Activated T-helper 17 cell treated with anti-CD3 and anti-CD28 coated beads, Interleukin-2, amount 50 U/mL, for 72 hours (primary cell): ENCODE measurements at regions not wholly inside any gene's neighbourhood (a gene's known extent, or its start where the extent isn't known, plus 50 kb on each side); places are given as distances from the start of the nearest gene placed in this dataset.

Experiments
- ATAC-seq: fragments of 150-1000 bp; cut with Tn5 transposase; replicated peaks from 2 replicates; pipeline ENCODE4 v1.10.0; 2021; ENCODE audit warnings: mild to moderate bottlenecking, moderate library complexity
- H3K27ac Mint-ChIP-seq: one replicate; pipeline ENCODE4 v1.8.0; 2022; ENCODE audit warnings: mixed read lengths
- H3K27me3 Mint-ChIP-seq: one replicate; pipeline ENCODE4 v1.8.0; 2022; ENCODE audit warnings: mixed read lengths
- H3K36me3 Mint-ChIP-seq: one replicate; pipeline ENCODE4 v1.8.0; 2022; ENCODE audit warnings: low read depth, mild to moderate bottlenecking, mixed read lengths
- H3K4me1 Mint-ChIP-seq: one replicate; pipeline ENCODE4 v1.8.0; 2022; ENCODE audit warnings: mixed read lengths
- H3K4me3 Mint-ChIP-seq: one replicate; pipeline ENCODE4 v1.8.0; 2022; ENCODE audit warnings: mild to moderate bottlenecking, mixed read lengths
- H3K9me3 Mint-ChIP-seq: one replicate; pipeline ENCODE4 v1.8.0; 2022; ENCODE audit warnings: mixed read lengths

- Mint-ChIP-seq H3K4me3 (no peak overlapping the region), H3K36me3 (no peaks in the 10 kb centered on the region), H3K27ac (peak overlapping the region; percentile 9), H3K27me3 (no peaks in the 10 kb centered on the region), H3K4me1 (peaks cover 21% of the 10 kb centered on the region), H3K9me3 (peaks cover 5% of the 10 kb centered on the region)
- ATAC-seq = no peak
These were observed 137.0 kb downstream of the NRN1 start for GRCh38 chr6:5869676-5870075.

DNA sequence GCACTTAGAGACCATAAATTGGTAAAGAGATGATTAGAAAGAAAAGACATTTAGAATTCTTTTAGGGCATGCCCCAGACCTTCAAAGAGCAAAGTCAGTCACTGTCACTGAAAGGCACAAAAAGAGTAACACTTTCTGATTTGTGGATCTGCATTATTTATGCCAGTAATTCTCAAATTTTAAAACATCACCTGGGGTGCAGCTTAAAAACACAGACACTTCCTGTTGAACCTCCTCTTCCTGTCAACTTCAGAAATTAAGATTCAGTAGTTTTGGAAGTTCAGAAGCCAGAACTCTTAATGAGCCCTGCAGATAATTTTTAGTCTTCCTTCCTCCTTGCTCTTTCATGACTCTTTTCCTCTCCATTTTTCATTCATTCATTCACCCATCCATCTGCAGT, 137.5 kb downstream of the NRN1 start:
- H3K9me3 Mint-ChIP-seq = peaks cover 5% of the 10 kb centered on the region
- H3K4me1 Mint-ChIP-seq = peaks cover 21% of the 10 kb centered on the region
- no peaks in the 10 kb centered on the region for H3K27me3 Mint-ChIP-seq
- peak overlapping the region; percentile 9 for H3K27ac Mint-ChIP-seq
- no peak for ATAC-seq
- H3K4me3 Mint-ChIP-seq = no peak overlapping the region
- H3K36me3 Mint-ChIP-seq = no peaks in the 10 kb centered on the region

GRCh38 chr6:5866547-5867051, 140.1 kb downstream of the NRN1 start:
- Mint-ChIP-seq H3K4me3 (peak overlapping the region; percentile 77), H3K9me3 (no peaks in the 10 kb centered on the region), H3K27me3 (no peaks in the 10 kb centered on the region), H3K27ac (peak overlapping the region; percentile 89), H3K4me1 (peaks cover 20% of the 10 kb centered on the region), H3K36me3 (no peaks in the 10 kb centered on the region)
- peak; percentile 60 for ATAC-seq

DNA sequence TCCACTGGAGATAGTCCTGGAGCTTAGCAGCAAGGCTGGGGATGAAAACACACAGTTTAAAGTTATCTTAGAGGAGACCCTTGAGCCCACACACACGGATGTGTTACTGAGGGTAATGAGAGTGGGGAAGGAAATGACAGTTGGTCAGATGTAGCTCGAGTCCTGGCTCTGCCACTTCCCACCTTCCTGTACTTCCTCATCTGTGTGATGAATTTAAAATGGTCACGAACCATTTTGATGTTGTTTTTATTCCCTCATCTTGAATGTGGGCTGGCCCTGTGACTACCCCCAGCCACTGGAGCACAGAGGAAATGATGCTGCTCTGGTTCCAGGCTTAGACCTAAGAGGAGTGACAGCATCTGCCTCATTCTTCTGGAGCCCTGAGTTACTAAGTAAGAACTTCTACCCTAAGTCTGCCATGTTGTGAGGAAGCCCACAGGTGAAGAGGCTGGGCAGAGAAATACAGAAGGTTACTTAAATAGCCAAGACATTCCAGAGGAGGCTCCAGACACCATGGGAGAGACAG, 141.2 kb downstream of the NRN1 start:
- peak overlapping the region; percentile 77 for H3K4me3 Mint-ChIP-seq

GRCh38 chr6:5860849-5861248, 145.9 kb downstream of the NRN1 start:
- Mint-ChIP-seq H3K27ac (no peak overlapping the region), H3K9me3 (no peaks in the 10 kb centered on the region), H3K4me3 (no peak overlapping the region), H3K36me3 (no peaks in the 10 kb centered on the region), H3K27me3 (no peaks in the 10 kb centered on the region), H3K4me1 (peaks cover 4% of the 10 kb centered on the region)
- no peak for ATAC-seq

More for the DNA sequence above, 141.2 kb downstream of the NRN1 start:
- Mint-ChIP-seq H3K4me1 (peaks cover 16% of the 10 kb centered on the region), H3K36me3 (no peaks in the 10 kb centered on the region), H3K9me3 (no peaks in the 10 kb centered on the region), H3K27me3 (no peaks in the 10 kb centered on the region), H3K27ac (peak overlapping the region; percentile 89)
- ATAC-seq = no peak

- no peak overlapping the region for H3K4me3 Mint-ChIP-seq
- no peaks in the 10 kb centered on the region for H3K9me3 Mint-ChIP-seq
- no peaks in the 10 kb centered on the region for H3K4me1 Mint-ChIP-seq
- no peaks in the 10 kb centered on the region for H3K36me3 Mint-ChIP-seq
- no peak for ATAC-seq
- no peaks in the 10 kb centered on the region for H3K27me3 Mint-ChIP-seq
- no peak overlapping the region for H3K27ac Mint-ChIP-seq
These were observed 150.8 kb downstream of the NRN1 start for GRCh38 chr6:5855787-5856470.

- ATAC-seq = no peak
- H3K27ac Mint-ChIP-seq = no peak overlapping the region
- no peaks in the 10 kb centered on the region for H3K36me3 Mint-ChIP-seq
- no peaks in the 10 kb centered on the region for H3K9me3 Mint-ChIP-seq
- no peak overlapping the region for H3K4me3 Mint-ChIP-seq
- H3K27me3 Mint-ChIP-seq = peaks cover 5% of the 10 kb centered on the region
- H3K4me1 Mint-ChIP-seq = no peaks in the 10 kb centered on the region
These were observed 151.8 kb downstream of the NRN1 start for GRCh38 chr6:5854899-5855298.

- Mint-ChIP-seq H3K36me3 (no peaks in the 10 kb centered on the region), H3K27ac (peak overlapping the region; percentile 75), H3K4me1 (no peaks in the 10 kb centered on the region)
These were observed 155.4 kb downstream of the NRN1 start for GRCh38 chr6:5851261-5851757.

GRCh38 chr6:5850848-5851255, 155.9 kb downstream of the NRN1 start:
- H3K4me3 Mint-ChIP-seq = peak overlapping the region; percentile 56
- no peaks in the 10 kb centered on the region for H3K36me3 Mint-ChIP-seq
- peaks cover 7% of the 10 kb centered on the region for H3K27me3 Mint-ChIP-seq
- ATAC-seq = peak; percentile 57
- no peaks in the 10 kb centered on the region for H3K4me1 Mint-ChIP-seq
- no peak overlapping the region for H3K27ac Mint-ChIP-seq
- no peaks in the 10 kb centered on the region for H3K9me3 Mint-ChIP-seq

More at GRCh38 chr6:5851261-5851757, 155.4 kb downstream of the NRN1 start:
- no peaks in the 10 kb centered on the region for H3K9me3 Mint-ChIP-seq
- H3K4me3 Mint-ChIP-seq = peak overlapping the region; percentile 76
- H3K27me3 Mint-ChIP-seq = peaks cover 7% of the 10 kb centered on the region
- ATAC-seq = peak; percentile 98

DNA sequence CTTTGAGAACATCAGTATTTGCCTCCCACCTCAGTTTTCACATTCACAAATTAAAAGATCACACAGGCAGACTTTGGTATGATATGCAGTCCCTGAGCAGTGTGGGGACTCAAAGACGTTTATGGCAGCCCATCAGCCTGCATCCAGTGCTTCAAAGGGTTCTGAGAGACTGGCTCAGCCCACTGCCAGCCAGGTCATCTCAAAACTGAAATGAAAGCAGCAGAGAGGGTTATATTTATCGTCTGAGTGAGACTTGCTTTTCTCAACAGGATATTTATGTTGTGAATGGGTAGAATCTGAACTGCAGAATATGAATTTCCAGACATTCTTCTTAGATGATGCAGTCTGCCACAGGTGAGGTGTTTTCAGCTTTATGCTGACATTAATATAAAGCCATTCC, 159.8 kb downstream of the NRN1 start:
- H3K27me3 Mint-ChIP-seq = peaks cover 15% of the 10 kb centered on the region
- no peak for ATAC-seq
- H3K27ac Mint-ChIP-seq = no peak overlapping the region
- no peaks in the 10 kb centered on the region for H3K36me3 Mint-ChIP-seq
- no peak overlapping the region for H3K4me3 Mint-ChIP-seq
- H3K9me3 Mint-ChIP-seq = no peaks in the 10 kb centered on the region
- no peaks in the 10 kb centered on the region for H3K4me1 Mint-ChIP-seq

- Mint-ChIP-seq H3K27ac (no peak overlapping the region), H3K4me1 (no peaks in the 10 kb centered on the region), H3K36me3 (no peaks in the 10 kb centered on the region), H3K27me3 (peaks cover 15% of the 10 kb centered on the region), H3K4me3 (no peak overlapping the region), H3K9me3 (no peaks in the 10 kb centered on the region)
- no peak for ATAC-seq
These were observed 160.4 kb downstream of the NRN1 start for GRCh38 chr6:5846335-5846734.

- no peak overlapping the region for H3K27ac Mint-ChIP-seq
- no peak overlapping the region for H3K4me3 Mint-ChIP-seq
- peaks cover 4% of the 10 kb centered on the region for H3K4me1 Mint-ChIP-seq
- H3K9me3 Mint-ChIP-seq = no peaks in the 10 kb centered on the region
- H3K27me3 Mint-ChIP-seq = peaks cover 7% of the 10 kb centered on the region
- no peak for ATAC-seq
- H3K36me3 Mint-ChIP-seq = no peaks in the 10 kb centered on the region
These were observed 163.6 kb downstream of the NRN1 start for GRCh38 chr6:5843078-5843477.

DNA sequence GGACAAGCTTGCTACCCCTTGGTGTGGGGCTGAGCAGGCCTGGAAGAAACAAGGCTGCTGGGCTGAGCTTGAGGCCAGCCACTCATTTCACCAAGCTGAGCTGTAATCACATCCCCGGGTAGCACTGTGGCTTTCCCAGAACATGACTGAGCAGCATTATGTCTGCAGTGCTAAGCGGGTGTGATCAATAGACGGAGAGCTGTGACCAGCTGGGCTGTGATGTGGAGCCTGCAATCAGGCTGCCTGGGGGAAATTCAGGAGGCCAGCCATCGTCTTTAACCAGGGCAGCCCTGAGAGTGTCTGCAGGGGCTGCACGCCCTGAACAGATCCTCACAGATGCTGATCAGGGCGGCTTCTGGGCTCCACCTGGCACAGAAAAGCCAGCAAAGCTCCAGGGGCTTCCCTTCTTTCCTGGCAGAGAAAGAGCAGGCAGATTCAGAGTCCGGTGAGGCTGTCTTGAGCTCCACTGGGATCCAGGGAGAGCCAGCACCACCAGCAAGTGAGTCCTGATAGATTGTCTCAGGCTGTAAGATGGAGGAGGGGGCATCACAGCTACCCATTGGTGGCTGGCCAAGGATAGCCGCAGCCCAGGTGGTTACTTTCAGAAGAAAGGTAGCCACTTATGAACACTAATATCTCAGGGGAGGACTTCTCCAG, 165.9 kb downstream of the NRN1 start:
- H3K4me3 Mint-ChIP-seq = no peak overlapping the region
- peaks cover 7% of the 10 kb centered on the region for H3K27me3 Mint-ChIP-seq
- no peak overlapping the region for H3K27ac Mint-ChIP-seq
- peaks cover 4% of the 10 kb centered on the region for H3K4me1 Mint-ChIP-seq
- ATAC-seq = no peak
- H3K36me3 Mint-ChIP-seq = no peaks in the 10 kb centered on the region
- no peaks in the 10 kb centered on the region for H3K9me3 Mint-ChIP-seq

- Mint-ChIP-seq H3K9me3 (no peaks in the 10 kb centered on the region), H3K4me1 (peaks cover 7% of the 10 kb centered on the region), H3K36me3 (no peaks in the 10 kb centered on the region), H3K27me3 (peaks cover 7% of the 10 kb centered on the region), H3K4me3 (no peak overlapping the region), H3K27ac (no peak overlapping the region)
- no peak for ATAC-seq
These were observed 167.9 kb downstream of the NRN1 start for GRCh38 chr6:5838656-5839396.
